Lower lobe of right lung (tissue), 2 donors: ENCODE measurements at regions not wholly inside any gene's neighbourhood (a gene's known extent, or its start where the extent isn't known, plus 50 kb on each side); places are given as distances from the start of the nearest gene placed in this dataset.
"Not testable (repeated sequence)": the region's sequence is repeated elsewhere in the genome, so short reads cannot be mapped to it uniquely, and the experiment has no call there.

ENCODE experiments used
- ATAC-seq, 2 donors: fragments of 200-7000 bp; cut with Tn5 transposase; one replicate each; pipeline ENCODE4 v1.9.1; 2020 to 2022; ENCODE audit warnings: mild to moderate bottlenecking in 2 of 2, moderate library complexity in 2 of 2
- DNase-seq: peaks from one replicate; pipeline ENCODE4 v3.0.0-alpha.2; 2020
- H3K27ac ChIP-seq: fragments of 200-600 bp; one replicate; pipeline ENCODE4 v1.8.0; 2022
- H3K27me3 ChIP-seq: fragments of 200-600 bp; one replicate; pipeline ENCODE4 v1.8.0; 2022; ENCODE audit warnings: low read depth
- H3K36me3 ChIP-seq: fragments of 200-600 bp; one replicate; pipeline ENCODE4 v1.8.0; 2022; ENCODE audit warnings: mild to moderate bottlenecking
- H3K4me1 ChIP-seq: fragments of 200-600 bp; one replicate; pipeline ENCODE4 v1.8.0; 2022
- H3K4me3 ChIP-seq: fragments of 200-600 bp; one replicate; pipeline ENCODE4 v1.8.0; 2022; ENCODE audit warnings: mild to moderate bottlenecking
- H3K9me3 ChIP-seq: fragments of 200-600 bp; one replicate; pipeline ENCODE4 v1.8.0; 2022
- intact Hi-C: fragments of 100-400 bp; cut with DNase I; formaldehyde crosslinking; loops from one replicate; pipeline ENCODE4 v1.11.0; 2022
- TF ChIP-seq, protein P1 (sequence below): fragments of 200-600 bp; IDR thresholded peaks from one replicate; pipeline ENCODE4 v1.8.0; 2022; ENCODE audit warnings: antibody characterized with exemption, mild to moderate bottlenecking
- donor health status: DM: no; HTN: yes; CAD: no; lungs with severe emphysema.

GRCh38 chr7:24395512-24395911, 111.5 kb downstream of the NPY start:
- no peaks in the 10 kb centered on the region for H3K36me3 ChIP-seq
- H3K9me3 ChIP-seq: no peaks in the 10 kb centered on the region
- no peak overlapping the region for H3K4me3 ChIP-seq
- DNase-seq (no peak), ATAC-seq (no peak)
- no peaks in the 10 kb centered on the region for H3K27me3 ChIP-seq
- TF ChIP-seq, protein P1, sequence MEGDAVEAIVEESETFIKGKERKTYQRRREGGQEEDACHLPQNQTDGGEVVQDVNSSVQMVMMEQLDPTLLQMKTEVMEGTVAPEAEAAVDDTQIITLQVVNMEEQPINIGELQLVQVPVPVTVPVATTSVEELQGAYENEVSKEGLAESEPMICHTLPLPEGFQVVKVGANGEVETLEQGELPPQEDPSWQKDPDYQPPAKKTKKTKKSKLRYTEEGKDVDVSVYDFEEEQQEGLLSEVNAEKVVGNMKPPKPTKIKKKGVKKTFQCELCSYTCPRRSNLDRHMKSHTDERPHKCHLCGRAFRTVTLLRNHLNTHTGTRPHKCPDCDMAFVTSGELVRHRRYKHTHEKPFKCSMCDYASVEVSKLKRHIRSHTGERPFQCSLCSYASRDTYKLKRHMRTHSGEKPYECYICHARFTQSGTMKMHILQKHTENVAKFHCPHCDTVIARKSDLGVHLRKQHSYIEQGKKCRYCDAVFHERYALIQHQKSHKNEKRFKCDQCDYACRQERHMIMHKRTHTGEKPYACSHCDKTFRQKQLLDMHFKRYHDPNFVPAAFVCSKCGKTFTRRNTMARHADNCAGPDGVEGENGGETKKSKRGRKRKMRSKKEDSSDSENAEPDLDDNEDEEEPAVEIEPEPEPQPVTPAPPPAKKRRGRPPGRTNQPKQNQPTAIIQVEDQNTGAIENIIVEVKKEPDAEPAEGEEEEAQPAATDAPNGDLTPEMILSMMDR: no peak
- no peaks in the 10 kb centered on the region for H3K4me1 ChIP-seq
- intact Hi-C loops: no loop called here
- no peak overlapping the region for H3K27ac ChIP-seq

GRCh38 chr7:24396387-24396786, 112.4 kb downstream of the NPY start:
- intact Hi-C loops, H3K36me3 ChIP-seq, H3K4me1 ChIP-seq, ATAC-seq, H3K9me3 ChIP-seq, H3K27ac ChIP-seq, H3K4me3 ChIP-seq, H3K27me3 ChIP-seq, DNase-seq: not testable (repeated sequence)

DNA sequence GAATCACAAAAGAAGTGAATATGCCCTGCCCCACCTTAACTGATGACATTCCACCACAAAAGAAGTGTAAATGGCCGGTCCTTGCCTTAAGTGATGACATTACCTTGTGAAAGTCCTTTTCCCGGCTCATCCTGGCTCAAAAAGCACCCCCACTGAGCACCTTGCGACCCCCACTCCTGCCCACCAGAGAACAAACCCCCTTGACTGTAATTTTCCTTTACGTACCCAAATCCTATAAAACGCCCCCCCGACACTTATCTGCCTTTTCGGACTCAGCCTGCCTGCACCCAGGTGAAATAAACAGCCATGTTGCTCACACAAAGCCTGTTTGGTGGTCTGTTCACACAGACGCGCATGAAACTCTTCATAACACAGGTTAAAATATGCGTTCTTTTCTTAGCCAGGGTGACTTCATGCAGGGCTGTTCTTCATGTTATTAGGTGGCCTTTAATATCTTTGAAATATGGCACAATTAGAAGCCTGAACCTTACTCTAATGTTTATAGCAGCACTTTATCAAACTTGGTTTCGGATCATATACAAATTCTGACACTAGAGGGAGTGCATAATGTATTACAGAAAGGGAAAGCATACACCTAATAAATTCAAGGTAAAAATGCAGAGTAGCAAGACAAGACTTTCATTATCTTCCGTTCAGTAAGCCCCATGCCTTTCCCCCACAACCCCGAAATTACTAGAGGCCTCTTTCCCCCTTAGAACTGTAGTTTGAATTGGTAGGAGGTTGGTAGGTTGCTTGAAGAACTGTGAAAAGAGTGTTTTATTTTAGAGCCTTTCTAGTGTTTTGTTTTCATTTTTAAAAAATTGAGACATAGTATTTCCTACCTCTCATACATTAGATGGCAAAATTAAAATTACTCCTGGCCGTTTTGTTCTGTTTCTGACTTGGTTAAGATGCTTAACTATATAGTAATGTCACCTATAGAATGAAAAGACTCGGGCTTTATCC, 117.9 kb downstream of the NPY start:
- no peaks in the 10 kb centered on the region for H3K9me3 ChIP-seq
- no peaks in the 10 kb centered on the region for H3K4me1 ChIP-seq
- H3K4me3 ChIP-seq: no peak overlapping the region
- no peaks in the 10 kb centered on the region for H3K27me3 ChIP-seq
- intact Hi-C loops: loop anchor here (10.0 kb wide), 1 partner anchor 63 kb away; no protein-coding TSS in a partner anchor
- H3K27ac ChIP-seq: no peak overlapping the region
- H3K36me3 ChIP-seq: no peaks in the 10 kb centered on the region
- TF ChIP-seq, protein P1: peak; percentile 22
- DNase-seq (no peak), ATAC-seq (peak in 1 of 2 donors; percentile 42)

GRCh38 chr7:24402655-24403054, 118.7 kb downstream of the NPY start:
- ATAC-seq (no peak), DNase-seq (no peak)
- no peaks in the 10 kb centered on the region for H3K4me1 ChIP-seq
- no peaks in the 10 kb centered on the region for H3K36me3 ChIP-seq
- TF ChIP-seq, protein P1: no peak
- H3K4me3 ChIP-seq: no peak overlapping the region
- no peaks in the 10 kb centered on the region for H3K9me3 ChIP-seq
- H3K27me3 ChIP-seq: no peaks in the 10 kb centered on the region
- intact Hi-C loops: loop anchor here (10.0 kb wide), 1 partner anchor 62 kb away; no protein-coding TSS in a partner anchor
- H3K27ac ChIP-seq: no peak overlapping the region

GRCh38 chr7:24403557-24403956, 119.6 kb downstream of the NPY start:
- no peak for DNase-seq
- Histone ChIP-seq H3K4me1 (no peaks in the 10 kb centered on the region), H3K4me3 (no peak overlapping the region)

More at GRCh38 chr7:24403557-24403956, 119.6 kb downstream of the NPY start:
- Histone ChIP-seq H3K27ac (no peak overlapping the region), H3K27me3 (no peaks in the 10 kb centered on the region), H3K9me3 (no peaks in the 10 kb centered on the region), H3K36me3 (no peaks in the 10 kb centered on the region)
- intact Hi-C loops: loop anchor here (10.0 kb wide), 1 partner anchor 61 kb away; no protein-coding TSS in a partner anchor
- no peak for ATAC-seq
- TF ChIP-seq, protein P1: no peak
